SK-N-SH (cell line): ENCODE measurements at regions not wholly inside any gene's neighbourhood (a gene's known extent, or its start where the extent isn't known, plus 50 kb on each side); places are given as distances from the start of the nearest gene placed in this dataset.

Source experiments
- CTCF ChIA-PET: fragments of 300-600, 350-600 bp; formaldehyde crosslinking; extraction: SDS; loops from one replicate; lab custom pipeline; 2021; lab: Yijun Ruan, JAX
- POLR2A ChIA-PET: fragments of 350-600 bp; sonication (Branson Sonifier 250); formaldehyde crosslinking; extraction: SDS; loops from one replicate; lab custom pipeline; 2020; ENCODE audit warnings: antibody characterized with exemption, inconsistent platforms; lab: Yijun Ruan, JAX
- DNase-seq: peaks from one replicate; pipeline ENCODE4 v3.0.0; 2012
- H2AFZ ChIP-seq: fragments of 200-600 bp; sonication (generic); 2 replicates; pipeline ENCODE4 v1.8.1; 2016; ENCODE audit warnings: antibody characterized with exemption, mild to moderate bottlenecking, low read depth
- H3F3A ChIP-seq: fragments of 200-600 bp; sonication (generic); replicated peaks from 2 replicates; pipeline ENCODE3; 2016; ENCODE audit warnings: antibody characterized with exemption, mild to moderate bottlenecking; ENCODE audit not compliant: insufficient read depth
- H3K27ac ChIP-seq, 2 experiments: fragments of 200-500 bp in 1 of 2; fragments of 200-600 bp in 1 of 2; sonication (Bioruptor generic) in 1 of 2; sonication (generic), shearing (Covaris generic) in 1 of 2; 2 replicates each; pipeline versions ENCODE4 v1.5.1 to v1.6.1; 2014 to 2016; ENCODE audit warnings: low read depth in 2 of 2, inconsistent platforms in 1 of 2, low read length in 1 of 2, mild to moderate bottlenecking in 1 of 2, mixed read lengths in 1 of 2
- H3K27me3 ChIP-seq: fragments of 200-600 bp; sonication (generic), shearing (Covaris generic); 2 replicates; pipeline ENCODE4 v1.6.1; 2016; ENCODE audit warnings: mixed run types; ENCODE audit not compliant: insufficient read depth
- H3K36me3 ChIP-seq, 2 experiments: fragments of 200-500 bp in 1 of 2; fragments of 200-600 bp in 1 of 2; sonication (Bioruptor generic) in 1 of 2; sonication (generic) in 1 of 2; replicated peaks in 1 of 2; 2 replicates each; pipeline versions ENCODE3 to v1.5.1; 2014 to 2016; ENCODE audit warnings: low read length in 1 of 2, mild to moderate bottlenecking in 1 of 2; ENCODE audit not compliant: insufficient read depth in 2 of 2, control insufficient read depth in 1 of 2
- H3K4me1 ChIP-seq, 2 experiments: fragments of 200-500 bp in 1 of 2; fragments of 200-600 bp in 1 of 2; sonication (Bioruptor generic) in 1 of 2; sonication (generic), shearing (Covaris generic) in 1 of 2; 2 replicates each; pipeline versions ENCODE4 v1.5.1 to v1.6.1; 2014 to 2016; ENCODE audit warnings: low read depth in 1 of 2, low read length in 1 of 2, mixed run types in 1 of 2; ENCODE audit not compliant: insufficient read depth in 2 of 2, control insufficient read depth in 1 of 2
- H3K4me2 ChIP-seq: fragments of 200-600 bp; sonication (generic), shearing (Covaris generic); 2 replicates; pipeline ENCODE4 v1.6.1; 2017; ENCODE audit warnings: mixed run types
- H3K4me3 ChIP-seq, 2 experiments: fragments of 200-500 bp in 1 of 2; fragments of 200-600 bp in 1 of 2; sonication (Bioruptor generic) in 1 of 2; sonication (generic), shearing (Covaris generic) in 1 of 2; 2 replicates each; pipeline versions ENCODE4 v1.5.1 to v1.8.1; 2014 to 2016; ENCODE audit warnings: low read depth in 2 of 2, inconsistent platforms in 1 of 2, low read length in 1 of 2, mild to moderate bottlenecking in 1 of 2, mixed read lengths in 1 of 2, moderate library complexity in 1 of 2
- H3K79me2 ChIP-seq: fragments of 200-600 bp; sonication (generic); 2 replicates; pipeline ENCODE4 v1.8.1; 2017; ENCODE audit warnings: mild to moderate bottlenecking; ENCODE audit not compliant: insufficient read depth
- H3K9ac ChIP-seq: fragments of 200-600 bp; sonication (generic); 2 replicates; pipeline ENCODE4 v1.6.1; 2017; ENCODE audit warnings: mixed run types
- H3K9me2 ChIP-seq: fragments of 200-600 bp; sonication (generic); 2 replicates; pipeline ENCODE4 v1.6.1; 2017; ENCODE audit warnings: mixed run types
- H3K9me3 ChIP-seq: fragments of 200-600 bp; sonication (generic); 2 replicates; pipeline ENCODE4 v1.6.1; 2017; ENCODE audit warnings: mixed run types, mild to moderate bottlenecking, moderate library complexity
- H4K20me1 ChIP-seq: fragments of 200-600 bp; sonication (generic); 2 replicates; pipeline ENCODE4 v1.6.1; 2017; ENCODE audit warnings: mild to moderate bottlenecking, mixed run types; ENCODE audit not compliant: insufficient read depth
- ELF1 ChIP-seq: IDR thresholded peaks from 2 replicates; pipeline ENCODE4 v1.4.0; 2012
- EP300 ChIP-seq, 2 experiments: IDR thresholded peaks; 2 replicates each; pipeline versions ENCODE4 v1.4.0 to v1.6.1; 2012; ENCODE audit warnings: borderline replicate concordance in 1 of 2, low read depth in 1 of 2, low read length in 1 of 2
- FOSL2 ChIP-seq: IDR thresholded peaks from 2 replicates; pipeline ENCODE4 v1.4.0; 2012; ENCODE audit warnings: low read depth, mild to moderate bottlenecking, moderate library complexity, borderline replicate concordance
- FOXJ3 ChIP-seq: sonication (generic); formaldehyde crosslinking; IDR thresholded peaks from 2 replicates; pipeline ENCODE4 v1.5.1; 2020; ENCODE audit warnings: mild to moderate bottlenecking, missing genetic modification reagents
- IRF3 ChIP-seq: fragments of 150-350 bp; IDR thresholded peaks from 2 replicates; pipeline ENCODE4 v1.6.1; 2016; ENCODE audit warnings: mild to moderate bottlenecking, low read depth, low read length
- MEF2A ChIP-seq: IDR thresholded peaks from 2 replicates; pipeline ENCODE4 v1.4.0; 2012; ENCODE audit warnings: low read depth, borderline replicate concordance
- MXI1 ChIP-seq: IDR thresholded peaks from 2 replicates; pipeline ENCODE4 v1.6.1; 2012; ENCODE audit warnings: mild to moderate bottlenecking, low read depth, low read length, improper control_type of control experiment
- RCOR1 ChIP-seq: fragments of 150-350 bp; IDR thresholded peaks from 2 replicates; pipeline ENCODE4 v1.6.1; 2017; ENCODE audit warnings: antibody characterized with exemption, low read length
- TAF1 ChIP-seq: IDR thresholded peaks from 2 replicates; pipeline ENCODE4 v1.6.1; 2012; ENCODE audit warnings: low read depth, mild to moderate bottlenecking, low read length, moderate library complexity, borderline replicate concordance
- YY1 ChIP-seq: IDR thresholded peaks from 2 replicates; pipeline ENCODE4 v1.4.0; 2012; ENCODE audit warnings: low read depth, mild to moderate bottlenecking
- ZBTB33 ChIP-seq: IDR thresholded peaks from 2 replicates; pipeline ENCODE4 v1.4.0; 2012; ENCODE audit warnings: low read depth, borderline replicate concordance
- WGBS: methylation state at CpG from one replicate; pipeline ENCODE4 v1.1.6; 2017; ENCODE audit warnings: low lambda C conversion rate; 5-methylcytosine and 5-hydroxymethylcytosine counted together
- TF ChIP-seq, protein P1 (sequence below): IDR thresholded peaks from 2 replicates; pipeline ENCODE4 v1.4.0; 2012; ENCODE audit warnings: low read depth
- TF ChIP-seq, protein P2 (sequence below): IDR thresholded peaks from 2 replicates; pipeline ENCODE4 v1.6.1; 2012; ENCODE audit warnings: mild to moderate bottlenecking, low read depth, low read length, moderate library complexity

DNA sequence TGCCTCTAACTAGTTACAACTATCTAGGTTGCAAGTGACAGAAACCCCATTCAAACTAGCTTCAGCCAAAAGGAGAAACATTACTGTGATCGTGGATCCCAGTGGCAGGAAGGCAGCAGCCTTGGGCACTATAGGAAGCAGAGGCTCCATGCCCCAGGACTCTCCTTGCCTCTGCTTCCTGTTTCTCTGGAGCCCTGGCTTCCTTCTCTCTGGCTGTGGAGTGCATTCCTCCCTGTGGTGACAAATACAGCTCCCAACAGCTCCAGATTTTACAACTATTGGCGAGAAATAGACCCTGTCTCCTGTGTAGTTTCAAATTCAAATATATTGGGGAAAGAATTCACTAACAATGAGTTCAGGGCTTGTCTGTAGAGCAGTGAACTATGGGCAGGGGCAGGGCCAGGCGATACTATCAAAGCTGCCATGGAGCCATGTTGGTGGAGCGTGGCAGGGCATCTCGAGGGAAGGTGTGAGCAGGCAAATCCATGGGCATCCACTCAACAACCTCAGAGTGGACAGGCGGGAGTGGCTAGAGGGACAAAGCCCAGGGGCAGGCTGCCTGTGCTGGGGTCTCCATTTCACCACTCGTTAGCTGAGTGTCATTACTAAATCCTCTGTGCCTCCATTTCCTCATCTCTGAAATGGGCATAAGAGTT, 189.5 kb downstream of the ERCC6L2 start:
- no peak overlapping the region for H2AFZ ChIP-seq
- H3K9me3 ChIP-seq = no peaks in the 10 kb centered on the region
- no peak for TF ChIP-seq MXI1
- ChIA-PET CTCF (interaction anchor here (1.2 kb wide), 2 partner anchors 11 to 153 kb away, joined by 3 to 4 read pairs; no protein-coding TSS in a partner anchor), POLR2A (no interaction called here)
- H3F3A ChIP-seq = no peaks in the 10 kb centered on the region
- H3K79me2 ChIP-seq = no peaks in the 10 kb centered on the region
- no peak overlapping the region for H3K27ac ChIP-seq
- DNase-seq = no peak
- H3K9me2 ChIP-seq = no peaks in the 10 kb centered on the region
- no peaks in the 10 kb centered on the region for H4K20me1 ChIP-seq
- no peak overlapping the region for H3K9ac ChIP-seq
- no peak overlapping the region for H3K4me3 ChIP-seq
- H3K4me2 ChIP-seq = no peak overlapping the region
- WGBS = 55% methylated on average over 7 of the region's 7 CpGs
- no peaks in the 10 kb centered on the region for H3K27me3 ChIP-seq
- H3K4me1 ChIP-seq = peaks cover 0 to 9% of the 10 kb centered on the region in 2 experiments; a peak in 1 of 4 replicates
- H3K36me3 ChIP-seq = no peaks in the 10 kb centered on the region

- Histone ChIP-seq H3K4me1 (peaks cover 0 to 9% of the 10 kb centered on the region in 2 experiments; a peak in 1 of 4 replicates), H3K4me2 (no peak overlapping the region), H3K79me2 (no peaks in the 10 kb centered on the region), H2AFZ (no peak overlapping the region), H3K27ac (no peak overlapping the region), H3K9me2 (no peaks in the 10 kb centered on the region), H3K4me3 (no peak overlapping the region), H3K27me3 (no peaks in the 10 kb centered on the region), H3K36me3 (no peaks in the 10 kb centered on the region), H3F3A (no peaks in the 10 kb centered on the region), H3K9ac (no peak overlapping the region), H3K9me3 (no peaks in the 10 kb centered on the region), H4K20me1 (no peaks in the 10 kb centered on the region)
- ChIA-PET POLR2A (no interaction called here), CTCF (no interaction called here)
- DNase-seq = no peak
- WGBS = 53% methylated on average over 3 of the region's 3 CpGs
- TF ChIP-seq IRF3 (no peak), ELF1 (no peak), FOSL2 (no peak), EP300 (IDR thresholded peaks at IDR 0.05; ENCODE audit: borderline replicate concordance in 1 of 2, low read depth in 1 of 2, low read length in 1 of 2) (no peak), MXI1 (no peak), MEF2A (no peak), ZBTB33 (no peak), TAF1 (no peak), RCOR1 (no peak), YY1 (no peak), FOXJ3 (CRISPR knock-in tag) (no peak)
- TF ChIP-seq, protein P1, sequence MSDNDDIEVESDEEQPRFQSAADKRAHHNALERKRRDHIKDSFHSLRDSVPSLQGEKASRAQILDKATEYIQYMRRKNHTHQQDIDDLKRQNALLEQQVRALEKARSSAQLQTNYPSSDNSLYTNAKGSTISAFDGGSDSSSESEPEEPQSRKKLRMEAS = no peak
- TF ChIP-seq, protein P2, sequence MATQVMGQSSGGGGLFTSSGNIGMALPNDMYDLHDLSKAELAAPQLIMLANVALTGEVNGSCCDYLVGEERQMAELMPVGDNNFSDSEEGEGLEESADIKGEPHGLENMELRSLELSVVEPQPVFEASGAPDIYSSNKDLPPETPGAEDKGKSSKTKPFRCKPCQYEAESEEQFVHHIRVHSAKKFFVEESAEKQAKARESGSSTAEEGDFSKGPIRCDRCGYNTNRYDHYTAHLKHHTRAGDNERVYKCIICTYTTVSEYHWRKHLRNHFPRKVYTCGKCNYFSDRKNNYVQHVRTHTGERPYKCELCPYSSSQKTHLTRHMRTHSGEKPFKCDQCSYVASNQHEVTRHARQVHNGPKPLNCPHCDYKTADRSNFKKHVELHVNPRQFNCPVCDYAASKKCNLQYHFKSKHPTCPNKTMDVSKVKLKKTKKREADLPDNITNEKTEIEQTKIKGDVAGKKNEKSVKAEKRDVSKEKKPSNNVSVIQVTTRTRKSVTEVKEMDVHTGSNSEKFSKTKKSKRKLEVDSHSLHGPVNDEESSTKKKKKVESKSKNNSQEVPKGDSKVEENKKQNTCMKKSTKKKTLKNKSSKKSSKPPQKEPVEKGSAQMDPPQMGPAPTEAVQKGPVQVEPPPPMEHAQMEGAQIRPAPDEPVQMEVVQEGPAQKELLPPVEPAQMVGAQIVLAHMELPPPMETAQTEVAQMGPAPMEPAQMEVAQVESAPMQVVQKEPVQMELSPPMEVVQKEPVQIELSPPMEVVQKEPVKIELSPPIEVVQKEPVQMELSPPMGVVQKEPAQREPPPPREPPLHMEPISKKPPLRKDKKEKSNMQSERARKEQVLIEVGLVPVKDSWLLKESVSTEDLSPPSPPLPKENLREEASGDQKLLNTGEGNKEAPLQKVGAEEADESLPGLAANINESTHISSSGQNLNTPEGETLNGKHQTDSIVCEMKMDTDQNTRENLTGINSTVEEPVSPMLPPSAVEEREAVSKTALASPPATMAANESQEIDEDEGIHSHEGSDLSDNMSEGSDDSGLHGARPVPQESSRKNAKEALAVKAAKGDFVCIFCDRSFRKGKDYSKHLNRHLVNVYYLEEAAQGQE = no peak
Observed at GRCh38 chr9:96062854-96063253, 187.4 kb downstream of the ERCC6L2 start.
